Heart left ventricle (tissue), 16 donors: ENCODE measurements at regions not wholly inside any gene's neighbourhood (a gene's known extent, or its start where the extent isn't known, plus 50 kb on each side); places are given as distances from the start of the nearest gene placed in this dataset.

Experiments
- ATAC-seq, 4 donors: fragments of 200-7000 bp; cut with Tn5 transposase; one replicate each; pipeline ENCODE4 v1.9.1; 2020 to 2022; ENCODE audit warnings: moderate library complexity in 4 of 4, mild to moderate bottlenecking in 3 of 4, moderate number of reproducible peaks in 1 of 4
- DNase-seq, 5 donors: peaks; one replicate each; pipeline ENCODE4 v3.0.0-alpha.2; 2020
- H3K27ac ChIP-seq, 12 donors: fragments of 200-600 bp; sonication (generic) in 4 of 12; one replicate each; pipeline versions ENCODE4 v1.5.0 to v1.8.0; 2016 to 2022; ENCODE audit warnings: mild to moderate bottlenecking in 2 of 12
- H3K27me3 ChIP-seq, 9 donors: fragments of 200-600 bp; sonication (generic) in 2 of 9; one replicate each; pipeline versions ENCODE4 v1.5.1 to v1.8.0; 2016 to 2022; ENCODE audit warnings: mild to moderate bottlenecking in 3 of 9
- H3K36me3 ChIP-seq, 9 donors: fragments of 200-600 bp; sonication (generic) in 2 of 9; one replicate each; pipeline versions ENCODE4 v1.5.0 to v1.8.0; 2018 to 2022; ENCODE audit warnings: mild to moderate bottlenecking in 2 of 9
- H3K4me1 ChIP-seq, 12 donors: fragments of 200-600 bp; sonication (generic) in 4 of 12; one replicate each; pipeline versions ENCODE4 v1.5.0 to v1.8.0; 2016 to 2022; ENCODE audit warnings: mild to moderate bottlenecking in 3 of 12
- H3K4me3 ChIP-seq, 12 donors: fragments of 200-600 bp; sonication (generic) in 4 of 12; one replicate each; pipeline versions ENCODE4 v1.5.0 to v1.8.0; 2017 to 2022; ENCODE audit warnings: mild to moderate bottlenecking in 9 of 12, moderate library complexity in 4 of 12
- H3K9me3 ChIP-seq, 12 donors: fragments of 200-600 bp; sonication (generic) in 4 of 12; one replicate each; pipeline versions ENCODE4 v1.5.0 to v1.8.0; 2016 to 2022; ENCODE audit warnings: mild to moderate bottlenecking in 1 of 12
- CTCF ChIP-seq, 12 donors: fragments of 200-600 bp; sonication (generic) in 4 of 12; IDR thresholded peaks; one replicate each; pipeline versions ENCODE4 v1.5.0 to v1.8.0; 2018 to 2022; ENCODE audit warnings: antibody characterized with exemption in 12 of 12, mild to moderate bottlenecking in 5 of 12
- POLR2A ChIP-seq, 2 donors: fragments of 450-650 bp; IDR thresholded peaks; one replicate each; pipeline ENCODE4 v1.6.1; 2017; ENCODE audit warnings: antibody characterized with exemption in 2 of 2, mild to moderate bottlenecking in 2 of 2, moderate library complexity in 2 of 2
- WGBS, 4 donors: extraction: QIAGEN DNeasy Blood & Tissue Kit in 2 of 4; methylation state at CpG; one replicate each; pipeline versions ENCODE4 v1.1.5 to v1.1.7; 2013 to 2018; 5-methylcytosine and 5-hydroxymethylcytosine counted together
- intact Hi-C, 10 donors: fragments of 100-400 bp; cut with DNase I; formaldehyde crosslinking; loops; one replicate each; pipeline versions ENCODE4 v1.11.1 to v1.14.2; 2022
- donor health status: ischemic (EF 13 %, LVEDD 7.1; RV severe dilation, severe dysfunction).
- donor health status: healthy with polysubstance abuse.
- donor health status: DM: no; HTN: yes; CAD: no.
- donor health status: DM: no; HTN: no; CAD: no.
- donor health status: ischemic (EF 25% LVEDD 6.9; RV normal size, moderate dysfunction).
- donor health status: ischemic (EF 25% LVEDD 5.7; RV mildly dilated, moderate dysfunction).
- donor health status: healthy.
- donor health status: DM: yes; HTN: yes; CAD: no.
- donor health status: ischemic (EF 35%, LVEDD 5.7; RV mildly dilated, moderate dysfunction).
- donor health status: nonischemic (EF 11% LVEDD 7.7; RV severe dilation, severe dysfunction).
- donor health status: DM: yes; HTN: yes; CAD: no.
- donor health status: PGD.
- donor health status: ischemic (EF 29% LVEDD 5.4; RV normal size, mild dysfunction).
- donor health status: nonischemic (EF 23%, LVEDD 6.1; RV moderate dilation, normal function).

GRCh38 chr12:107235600-107235999, 142.3 kb upstream of the CRY1 start:
- H3K4me1 ChIP-seq: no peaks in the 10 kb centered on the region
- no peak overlapping the region for H3K27ac ChIP-seq
- no peaks in the 10 kb centered on the region for H3K9me3 ChIP-seq
- H3K27me3 ChIP-seq: peaks cover 0 to 42% (median 3%) of the 10 kb centered on the region in 9 donors
- no peak overlapping the region for H3K4me3 ChIP-seq
- intact Hi-C loops: no loop called here
- DNase-seq: no peak
- TF ChIP-seq CTCF (IDR thresholded peaks at IDR 0.05) (no peak), POLR2A (IDR thresholded peaks at IDR 0.05) (no peak)
- WGBS, 4 donors: 74 to 81% (median 81%) methylated on average over 2 of the region's 2 CpGs
- no peak for ATAC-seq
- H3K36me3 ChIP-seq: no peaks in the 10 kb centered on the region

- no peak for TF ChIP-seq CTCF (IDR thresholded peaks at IDR 0.05)
- no peak for TF ChIP-seq POLR2A (IDR thresholded peaks at IDR 0.05)
- intact Hi-C loops: no loop called here
- DNase-seq (no peak), ATAC-seq (no peak)
- WGBS, 4 donors: 32 to 41% (median 37%) methylated on average over 6 of the region's 6 CpGs
- Histone ChIP-seq H3K4me3 (no peak overlapping the region), H3K36me3 (no peaks in the 10 kb centered on the region), H3K9me3 (no peaks in the 10 kb centered on the region), H3K4me1 (no peaks in the 10 kb centered on the region), H3K27ac (no peak overlapping the region), H3K27me3 (peaks cover 0 to 39% (median 4%) of the 10 kb centered on the region in 9 donors)
Observed at GRCh38 chr12:107236824-107237511, 143.6 kb upstream of the CRY1 start.

GRCh38 chr12:107238296-107238695, 144.9 kb upstream of the CRY1 start:
- intact Hi-C loops: no loop called here
- DNase-seq (no peak), ATAC-seq (no peak)
- Histone ChIP-seq H3K9me3 (no peaks in the 10 kb centered on the region), H3K4me3 (no peak overlapping the region), H3K36me3 (no peaks in the 10 kb centered on the region), H3K4me1 (no peaks in the 10 kb centered on the region), H3K27ac (no peak overlapping the region), H3K27me3 (peaks cover 0 to 39% (median 0%) of the 10 kb centered on the region in 9 donors)
- TF ChIP-seq POLR2A (IDR thresholded peaks at IDR 0.05): no peak
- no peak for TF ChIP-seq CTCF (IDR thresholded peaks at IDR 0.05)
- 80 to 82% (median 81%) methylated on average over 3 of the region's 3 CpGs for WGBS, 4 donors

GRCh38 chr12:107241411-107241810, 148.1 kb upstream of the CRY1 start:
- DNase-seq: no peak
- WGBS, 4 donors: 17 to 36% (median 23%) methylated on average over 1 of the region's 1 CpG
- H3K4me3 ChIP-seq: no peak overlapping the region
- no peaks in the 10 kb centered on the region for H3K4me1 ChIP-seq
- intact Hi-C loops: no loop called here
- ATAC-seq: no peak
- H3K27me3 ChIP-seq: peaks cover 0 to 22% (median 0%) of the 10 kb centered on the region in 9 donors
- no peak overlapping the region for H3K27ac ChIP-seq
- H3K9me3 ChIP-seq: no peaks in the 10 kb centered on the region
- H3K36me3 ChIP-seq: no peaks in the 10 kb centered on the region
- TF ChIP-seq CTCF (IDR thresholded peaks at IDR 0.05): no peak
- TF ChIP-seq POLR2A (IDR thresholded peaks at IDR 0.05): no peak
